ENCODE measurements at regions not wholly inside any gene's neighbourhood (a gene's known extent, or its start where the extent isn't known, plus 50 kb on each side); places are given as distances from the start of the nearest gene placed in this dataset.

DNA sequence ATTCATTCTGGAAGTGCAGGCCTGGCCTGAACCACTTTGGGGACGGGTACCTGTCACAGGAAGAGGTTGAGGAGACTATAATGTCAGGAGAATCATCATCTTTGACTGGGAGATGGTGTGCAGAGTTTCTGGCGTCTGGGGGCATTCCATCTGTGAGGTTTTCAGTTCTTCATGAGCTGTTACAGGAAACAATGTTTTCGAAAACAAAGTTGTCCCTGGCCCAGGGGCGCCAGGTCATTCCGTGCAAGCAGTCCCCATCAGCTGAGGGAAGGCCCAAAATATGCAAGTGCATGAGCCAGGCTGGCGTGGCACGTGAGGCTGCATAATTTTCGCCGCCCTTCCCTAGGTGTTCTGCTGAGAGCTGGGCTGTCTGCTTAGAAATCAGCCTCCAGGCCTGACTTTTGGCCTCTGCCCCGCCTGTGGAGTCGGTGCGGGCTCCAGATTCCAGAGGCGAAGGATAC is 68.4 kb upstream of the ATP5PO start:
- TF ChIP-seq, protein P1, sequence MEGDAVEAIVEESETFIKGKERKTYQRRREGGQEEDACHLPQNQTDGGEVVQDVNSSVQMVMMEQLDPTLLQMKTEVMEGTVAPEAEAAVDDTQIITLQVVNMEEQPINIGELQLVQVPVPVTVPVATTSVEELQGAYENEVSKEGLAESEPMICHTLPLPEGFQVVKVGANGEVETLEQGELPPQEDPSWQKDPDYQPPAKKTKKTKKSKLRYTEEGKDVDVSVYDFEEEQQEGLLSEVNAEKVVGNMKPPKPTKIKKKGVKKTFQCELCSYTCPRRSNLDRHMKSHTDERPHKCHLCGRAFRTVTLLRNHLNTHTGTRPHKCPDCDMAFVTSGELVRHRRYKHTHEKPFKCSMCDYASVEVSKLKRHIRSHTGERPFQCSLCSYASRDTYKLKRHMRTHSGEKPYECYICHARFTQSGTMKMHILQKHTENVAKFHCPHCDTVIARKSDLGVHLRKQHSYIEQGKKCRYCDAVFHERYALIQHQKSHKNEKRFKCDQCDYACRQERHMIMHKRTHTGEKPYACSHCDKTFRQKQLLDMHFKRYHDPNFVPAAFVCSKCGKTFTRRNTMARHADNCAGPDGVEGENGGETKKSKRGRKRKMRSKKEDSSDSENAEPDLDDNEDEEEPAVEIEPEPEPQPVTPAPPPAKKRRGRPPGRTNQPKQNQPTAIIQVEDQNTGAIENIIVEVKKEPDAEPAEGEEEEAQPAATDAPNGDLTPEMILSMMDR (IDR thresholded peaks at IDR 0.05), result no peak
- TF ChIP-seq POLR2A (IDR thresholded peaks at IDR 0.05), result no peak
